Fibroblast of skin of right quadriceps (primary cell): ENCODE measurements at regions not wholly inside any gene's neighbourhood (a gene's known extent, or its start where the extent isn't known, plus 50 kb on each side); places are given as distances from the start of the nearest gene placed in this dataset.

Experiments used
- DNase-seq: peaks from one replicate; pipeline ENCODE4 v3.0.0-alpha.2; 2013

GRCh38 chr7:16978358-16979244 is 96.8 kb upstream of the AGR3 start:
- peak; percentile 63 for DNase-seq

GRCh38 chr7:16980539-16980938 is 98.8 kb upstream of the AGR3 start:
- DNase-seq: no peak

- DNase-seq: peak; percentile 51
Observed at GRCh38 chr7:16982640-16983350, 101.0 kb upstream of the AGR3 start.

- DNase-seq: no peak
Observed at GRCh38 chr7:16984375-16984774, 102.6 kb upstream of the AGR3 start.

- no peak for DNase-seq
Observed at GRCh38 chr7:16985621-16986020, 103.8 kb upstream of the AGR3 start.

- DNase-seq: no peak
Observed at GRCh38 chr7:16986755-16987154, 105.0 kb upstream of the AGR3 start.

GRCh38 chr7:16989811-16990413 is 108.1 kb upstream of the AGR3 start:
- DNase-seq: peak; percentile 64

- DNase-seq: no peak
Observed at GRCh38 chr7:16991551-16991950, 109.8 kb upstream of the AGR3 start.

- no peak for DNase-seq
Observed at GRCh38 chr7:16993543-16993942, 111.8 kb upstream of the AGR3 start.

- DNase-seq: no peak
Observed at GRCh38 chr7:16998481-16999051, 116.8 kb upstream of the AGR3 start.

GRCh38 chr7:16999541-17000267 is 117.9 kb upstream of the AGR3 start:
- DNase-seq: no peak

- no peak for DNase-seq
Observed at GRCh38 chr7:17005271-17005670, 123.5 kb upstream of the AGR3 start.

- no peak for DNase-seq
Observed at GRCh38 chr7:17007841-17008240, 126.1 kb upstream of the AGR3 start.

GRCh38 chr7:17009007-17009719 is 127.4 kb upstream of the AGR3 start:
- peak; percentile 18 for DNase-seq

- DNase-seq: no peak
Observed at GRCh38 chr7:17009933-17010332, 128.2 kb upstream of the AGR3 start.

GRCh38 chr7:17010637-17011300 is 129.0 kb upstream of the AGR3 start:
- DNase-seq: no peak

GRCh38 chr7:17013204-17013603 is 131.4 kb upstream of the AGR3 start:
- no peak for DNase-seq

- DNase-seq: no peak
Observed at GRCh38 chr7:17014686-17015085, 132.9 kb upstream of the AGR3 start.

- DNase-seq: peak; percentile 61
Observed at GRCh38 chr7:17015598-17016031, 133.8 kb upstream of the AGR3 start.

- DNase-seq: no peak
Observed at GRCh38 chr7:17016402-17017010, 134.7 kb upstream of the AGR3 start.

GRCh38 chr7:17019106-17019505 is 137.3 kb upstream of the AGR3 start:
- peak; percentile 20 for DNase-seq
